Gastrocnemius medialis (tissue), 4 donors: ENCODE measurements at regions not wholly inside any gene's neighbourhood (a gene's known extent, or its start where the extent isn't known, plus 50 kb on each side); places are given as distances from the start of the nearest gene placed in this dataset.
A peak's percentile ranks its signal among the peaks of the same experiment; 100 is the strongest.
"Not testable (repeated sequence)": the region's sequence is repeated elsewhere in the genome, so short reads cannot be mapped to it uniquely, and the experiment has no call there.

Experiments used
- ATAC-seq, 2 donors: fragments of 150-250 bp; one replicate each; pipeline ENCODE4 v1.9.1; 2016
- DNase-seq, 2 donors: peaks; one replicate each; pipeline ENCODE4 v3.0.0-alpha.2; 2019
- H3K27ac ChIP-seq, 4 donors: fragments of 200-600 bp; sonication (generic); 1 replicate in 1 of 4; 2 replicates in 3 of 4; pipeline ENCODE4 v1.5.1; 2016 to 2018; ENCODE audit warnings: mild to moderate bottlenecking in 2 of 4, moderate library complexity in 1 of 4
- H3K27me3 ChIP-seq, 3 donors: fragments of 200-600 bp; sonication (generic) in 2 of 3; 1 replicate in 1 of 3; 2 replicates in 2 of 3; pipeline versions ENCODE4 v1.5.1 to v1.6.0; 2016 to 2019; ENCODE audit warnings: mild to moderate bottlenecking in 1 of 3, moderate library complexity in 1 of 3
- H3K36me3 ChIP-seq, 2 donors: fragments of 200-600 bp; sonication (generic) in 1 of 2; one replicate each; pipeline ENCODE4 v1.5.1; 2017 to 2018
- H3K4me1 ChIP-seq, 2 donors: fragments of 200-600 bp; sonication (generic) in 1 of 2; one replicate each; pipeline ENCODE4 v1.5.1; 2016 to 2017; ENCODE audit warnings: mild to moderate bottlenecking in 2 of 2
- H3K4me3 ChIP-seq, 4 donors: fragments of 200-600 bp; sonication (generic) in 3 of 4; 1 replicate in 1 of 4; 2 replicates in 3 of 4; pipeline ENCODE4 v1.5.1; 2016 to 2019; ENCODE audit warnings: mild to moderate bottlenecking in 2 of 4
- H3K9me3 ChIP-seq, 3 donors: fragments of 200-600 bp; sonication (generic) in 2 of 3; 1 replicate in 1 of 3; 2 replicates in 2 of 3; pipeline ENCODE4 v1.5.1; 2016 to 2019
- CTCF ChIP-seq, 5 experiments: fragments of 450-650 bp in 3 of 5; fragments of 200-600 bp in 2 of 5; sonication (generic) in 2 of 5; IDR thresholded peaks in 4 of 5; conservative IDR thresholded peaks in 1 of 5; 1 replicate in 4 of 5; 2 replicates in 1 of 5; pipeline ENCODE4 v1.5.1; 2016 to 2019; ENCODE audit warnings: antibody characterized with exemption in 5 of 5, mild to moderate bottlenecking in 3 of 5, moderate library complexity in 3 of 5
- POLR2A ChIP-seq, 2 donors: fragments of 450-650 bp; IDR thresholded peaks; one replicate each; pipeline ENCODE4 v1.6.1; 2017; ENCODE audit warnings: antibody characterized with exemption in 2 of 2, mild to moderate bottlenecking in 2 of 2, moderate library complexity in 2 of 2
- in situ Hi-C, 4 donors: fragments of 200-750 bp; cut with MboI; loops; one replicate each; pipeline versions ENCODE4 v1.15.0 to v1.8.0; 2017; ENCODE audit warnings: low sequenced_read_pairs in 4 of 4
- intact Hi-C: fragments of 100-400 bp; cut with DNase I; formaldehyde crosslinking; loops from one replicate; pipeline ENCODE4 v1.15.1; 2023; ENCODE audit warnings: low total_unique reads

GRCh38 chr17:70750983-70751382, 581.7 kb downstream of the KCNJ2 start:
- in situ Hi-C loops = no loop called here
- intact Hi-C loops = no loop called here
- H3K9me3 ChIP-seq = no peaks in the 10 kb centered on the region
- no peaks in the 10 kb centered on the region for H3K27me3 ChIP-seq
- H3K36me3 ChIP-seq = no peaks in the 10 kb centered on the region
- H3K4me3 ChIP-seq = no peak overlapping the region
- no peak overlapping the region for H3K27ac ChIP-seq
- TF ChIP-seq CTCF (IDR thresholded peaks at IDR 0.05 in 4 of 5, conservative IDR thresholded peaks at IDR 0.05 in 1 of 5) = no peak
- TF ChIP-seq POLR2A (IDR thresholded peaks at IDR 0.05) = no peak
- DNase-seq (no peak), ATAC-seq (no peak)
- H3K4me1 ChIP-seq = no peaks in the 10 kb centered on the region

GRCh38 chr17:70752461-70752860, 583.1 kb downstream of the KCNJ2 start:
- H3K27me3 ChIP-seq, H3K9me3 ChIP-seq, H3K4me1 ChIP-seq, H3K27ac ChIP-seq, intact Hi-C loops, H3K4me3 ChIP-seq, H3K36me3 ChIP-seq, in situ Hi-C loops, DNase-seq, ATAC-seq: not testable (repeated sequence)

- Histone ChIP-seq H3K4me3 (no peak overlapping the region), H3K36me3 (no peaks in the 10 kb centered on the region), H3K4me1 (no peaks in the 10 kb centered on the region), H3K27ac (no peak overlapping the region), H3K27me3 (no peaks in the 10 kb centered on the region), H3K9me3 (no peaks in the 10 kb centered on the region)
- intact Hi-C loops (no loop called here), in situ Hi-C loops (no loop called here)
- TF ChIP-seq POLR2A (IDR thresholded peaks at IDR 0.05) (no peak), CTCF (IDR thresholded peaks at IDR 0.05 in 4 of 5, conservative IDR thresholded peaks at IDR 0.05 in 1 of 5) (no peak)
- ATAC-seq (no peak), DNase-seq (no peak)
Observed at GRCh38 chr17:70752966-70753467, 583.7 kb downstream of the KCNJ2 start.

GRCh38 chr17:70763018-70763417, 593.7 kb downstream of the KCNJ2 start:
- H3K27me3 ChIP-seq = no peaks in the 10 kb centered on the region
- H3K9me3 ChIP-seq = no peaks in the 10 kb centered on the region
- in situ Hi-C loops (no loop called here), intact Hi-C loops (no loop called here)
- DNase-seq = no peak
- H3K27ac ChIP-seq = no peak overlapping the region
- TF ChIP-seq POLR2A (IDR thresholded peaks at IDR 0.05) = no peak
- TF ChIP-seq CTCF (IDR thresholded peaks at IDR 0.05 in 4 of 5, conservative IDR thresholded peaks at IDR 0.05 in 1 of 5) = no peak
- no peak overlapping the region for H3K4me3 ChIP-seq
- H3K36me3 ChIP-seq = no peaks in the 10 kb centered on the region
- no peak for ATAC-seq
- no peaks in the 10 kb centered on the region for H3K4me1 ChIP-seq

- no peak for DNase-seq
- intact Hi-C loops = no loop called here
- in situ Hi-C loops = no loop called here
- no peak overlapping the region for H3K27ac ChIP-seq
- H3K36me3 ChIP-seq = no peaks in the 10 kb centered on the region
- H3K27me3 ChIP-seq = no peaks in the 10 kb centered on the region
- no peak for ATAC-seq
- no peaks in the 10 kb centered on the region for H3K9me3 ChIP-seq
- TF ChIP-seq POLR2A (IDR thresholded peaks at IDR 0.05) (no peak), CTCF (IDR thresholded peaks at IDR 0.05 in 4 of 5, conservative IDR thresholded peaks at IDR 0.05 in 1 of 5) (peak in 1 of 5 experiments; percentile 17)
- no peaks in the 10 kb centered on the region for H3K4me1 ChIP-seq
- no peak overlapping the region for H3K4me3 ChIP-seq
Observed at GRCh38 chr17:70767102-70767701, 597.9 kb downstream of the KCNJ2 start.
